Keratinocyte (primary cell): ENCODE measurements at regions not wholly inside any gene's neighbourhood (a gene's known extent, or its start where the extent isn't known, plus 50 kb on each side); places are given as distances from the start of the nearest gene placed in this dataset.

Experiments used
- DNase-seq: peaks from one replicate; pipeline ENCODE4 v3.0.0-alpha.2; 2011; ENCODE audit warnings: low read depth, missing footprints, low spot score
- FAIRE-seq: peaks from 2 replicates; lab custom pipeline; 2011; peaks lifted over from hg19 to GRCh38; lab: Jason Lieb, UNC
- H2AFZ ChIP-seq: 2 replicates; pipeline ENCODE4 v1.6.0; 2012; ENCODE audit warnings: low read length, control low read depth, inconsistent platforms; ENCODE audit not compliant: control insufficient read depth
- H3K27ac ChIP-seq: 2 replicates; pipeline ENCODE4 v1.5.1; 2011; ENCODE audit warnings: low read length; ENCODE audit not compliant: control insufficient read depth, insufficient read depth
- H3K27me3 ChIP-seq: 3 replicates; pipeline ENCODE4 v1.6.0; 2011; ENCODE audit warnings: low read length; ENCODE audit not compliant: control insufficient read depth, insufficient read depth; ENCODE audit errors: extremely low read depth
- H3K36me3 ChIP-seq, 2 experiments: 2 replicates in 1 of 2; 3 replicates in 1 of 2; pipeline ENCODE4 v1.5.1; 2011; ENCODE audit warnings: low read length in 2 of 2, mild to moderate bottlenecking in 1 of 2; ENCODE audit not compliant: control insufficient read depth in 2 of 2, insufficient read depth in 2 of 2; ENCODE audit errors: extremely low read depth in 1 of 2
- H3K4me1 ChIP-seq: 3 replicates; pipeline ENCODE4 v1.5.1; 2011; ENCODE audit warnings: low read length; ENCODE audit not compliant: control insufficient read depth, insufficient read depth; ENCODE audit errors: extremely low read depth
- H3K4me2 ChIP-seq: 3 replicates; pipeline ENCODE4 v1.6.0; 2011; ENCODE audit warnings: low read depth, low read length; ENCODE audit not compliant: control insufficient read depth, insufficient read depth; ENCODE audit errors: extremely low read depth
- H3K4me3 ChIP-seq, 3 experiments: fragments of 200-600 bp in 1 of 3; sonication (generic) in 1 of 3; 2 replicates in 2 of 3; 3 replicates in 1 of 3; pipeline ENCODE4 v1.5.1; 2011 to 2016; ENCODE audit warnings: low read length in 3 of 3, mild to moderate bottlenecking in 3 of 3, control low read depth in 2 of 3, inconsistent platforms in 1 of 3, low read depth in 1 of 3, mixed read lengths in 1 of 3, mixed run types in 1 of 3, moderate library complexity in 1 of 3; ENCODE audit not compliant: control insufficient read depth in 2 of 3, insufficient read depth in 2 of 3; ENCODE audit errors: extremely low read depth in 1 of 3
- H3K79me2 ChIP-seq: 2 replicates; pipeline ENCODE4 v1.6.0; 2012; ENCODE audit warnings: low read length; ENCODE audit not compliant: control insufficient read depth, insufficient read depth
- H3K9ac ChIP-seq: 3 replicates; pipeline ENCODE4 v1.6.0; 2011; ENCODE audit warnings: low read length; ENCODE audit not compliant: control insufficient read depth, insufficient read depth; ENCODE audit errors: extremely low read depth
- H3K9me1 ChIP-seq: 3 replicates; pipeline ENCODE4 v1.6.0; 2011; ENCODE audit warnings: low read length; ENCODE audit not compliant: control insufficient read depth, insufficient read depth; ENCODE audit errors: extremely low read depth
- H3K9me3 ChIP-seq: 2 replicates; pipeline ENCODE4 v1.5.1; 2012; ENCODE audit warnings: low read depth, low read length; ENCODE audit not compliant: control insufficient read depth
- H4K20me1 ChIP-seq: 3 replicates; pipeline ENCODE4 v1.6.0; 2011; ENCODE audit warnings: low read length; ENCODE audit not compliant: control insufficient read depth, insufficient read depth; ENCODE audit errors: extremely low read depth
- EZH2 ChIP-seq: IDR thresholded peaks from one replicate; pipeline ENCODE4 v1.6.1; 2012; ENCODE audit warnings: inconsistent platforms, mild to moderate bottlenecking, low read length, moderate library complexity
- dilution Hi-C: fragments of 300-500 bp; cut with MboI; formaldehyde crosslinking; loops from one replicate; pipeline ENCODE4 v1.7.0; 2020; ENCODE audit warnings: low sequenced_read_pairs; ENCODE audit not compliant: extremely low pct_ligation_motif_present
- TF ChIP-seq, protein P1 (sequence below), 3 experiments: IDR thresholded peaks in 1 of 3; conservative IDR thresholded peaks in 1 of 3; optimal IDR thresholded peaks in 1 of 3; 2 replicates in 2 of 3; 3 replicates in 1 of 3; pipeline versions ENCODE3 to v1.5.1; 2011; ENCODE audit warnings: low read length in 3 of 3, mild to moderate bottlenecking in 3 of 3, moderate library complexity in 2 of 3, control low read depth in 1 of 3, inconsistent platforms in 1 of 3; ENCODE audit not compliant: insufficient read depth in 2 of 3; ENCODE audit errors: extremely low read depth in 1 of 3

DNA sequence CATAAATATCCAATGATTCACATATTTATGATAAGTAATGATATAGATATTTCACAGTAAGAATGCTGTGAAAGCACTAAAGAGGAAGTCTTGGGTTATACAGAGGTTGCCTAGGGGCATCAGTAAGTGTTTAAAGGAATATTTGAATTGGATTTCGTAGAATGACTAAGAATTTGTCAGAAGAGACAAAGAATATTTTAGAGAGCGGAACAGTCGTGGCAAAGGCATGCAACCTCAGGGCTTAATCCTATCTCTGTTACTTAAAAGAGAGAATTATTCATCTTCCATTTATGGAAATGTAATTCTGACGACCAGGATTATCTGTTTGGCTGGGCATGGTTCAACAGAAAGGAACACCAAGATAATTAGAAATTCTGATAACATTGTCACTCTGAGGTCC is 171.9 kb upstream of the NR5A2 start:
- H3K27me3 ChIP-seq: no peaks in the 10 kb centered on the region
- DNase-seq: peak; percentile 72
- H2AFZ ChIP-seq: peak overlapping the region; percentile 44
- H3K9ac ChIP-seq: no peak overlapping the region
- H3K27ac ChIP-seq: peak overlapping the region; percentile 82
- H4K20me1 ChIP-seq: no peaks in the 10 kb centered on the region
- peaks cover 42% of the 10 kb centered on the region for H3K4me1 ChIP-seq
- no peaks in the 10 kb centered on the region for H3K9me1 ChIP-seq
- dilution Hi-C loops: no loop called here
- H3K4me3 ChIP-seq: peak overlapping the region in 1 of 3 experiments; percentile 22
- TF ChIP-seq EZH2: no peak
- TF ChIP-seq, protein P1, sequence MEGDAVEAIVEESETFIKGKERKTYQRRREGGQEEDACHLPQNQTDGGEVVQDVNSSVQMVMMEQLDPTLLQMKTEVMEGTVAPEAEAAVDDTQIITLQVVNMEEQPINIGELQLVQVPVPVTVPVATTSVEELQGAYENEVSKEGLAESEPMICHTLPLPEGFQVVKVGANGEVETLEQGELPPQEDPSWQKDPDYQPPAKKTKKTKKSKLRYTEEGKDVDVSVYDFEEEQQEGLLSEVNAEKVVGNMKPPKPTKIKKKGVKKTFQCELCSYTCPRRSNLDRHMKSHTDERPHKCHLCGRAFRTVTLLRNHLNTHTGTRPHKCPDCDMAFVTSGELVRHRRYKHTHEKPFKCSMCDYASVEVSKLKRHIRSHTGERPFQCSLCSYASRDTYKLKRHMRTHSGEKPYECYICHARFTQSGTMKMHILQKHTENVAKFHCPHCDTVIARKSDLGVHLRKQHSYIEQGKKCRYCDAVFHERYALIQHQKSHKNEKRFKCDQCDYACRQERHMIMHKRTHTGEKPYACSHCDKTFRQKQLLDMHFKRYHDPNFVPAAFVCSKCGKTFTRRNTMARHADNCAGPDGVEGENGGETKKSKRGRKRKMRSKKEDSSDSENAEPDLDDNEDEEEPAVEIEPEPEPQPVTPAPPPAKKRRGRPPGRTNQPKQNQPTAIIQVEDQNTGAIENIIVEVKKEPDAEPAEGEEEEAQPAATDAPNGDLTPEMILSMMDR (optimal IDR thresholded peaks at IDR 0.05 in 1 of 3, IDR thresholded peaks at IDR 0.05 in 1 of 3, conservative IDR thresholded peaks at IDR 0.05 in 1 of 3; ENCODE audit: extremely low read depth in 1 of 3, insufficient read depth in 2 of 3, low read length in 3 of 3): no peak
- FAIRE-seq: peak; percentile 60
- no peaks in the 10 kb centered on the region for H3K36me3 ChIP-seq
- no peaks in the 10 kb centered on the region for H3K79me2 ChIP-seq
- H3K4me2 ChIP-seq: peak overlapping the region; percentile 71
- no peaks in the 10 kb centered on the region for H3K9me3 ChIP-seq

DNA sequence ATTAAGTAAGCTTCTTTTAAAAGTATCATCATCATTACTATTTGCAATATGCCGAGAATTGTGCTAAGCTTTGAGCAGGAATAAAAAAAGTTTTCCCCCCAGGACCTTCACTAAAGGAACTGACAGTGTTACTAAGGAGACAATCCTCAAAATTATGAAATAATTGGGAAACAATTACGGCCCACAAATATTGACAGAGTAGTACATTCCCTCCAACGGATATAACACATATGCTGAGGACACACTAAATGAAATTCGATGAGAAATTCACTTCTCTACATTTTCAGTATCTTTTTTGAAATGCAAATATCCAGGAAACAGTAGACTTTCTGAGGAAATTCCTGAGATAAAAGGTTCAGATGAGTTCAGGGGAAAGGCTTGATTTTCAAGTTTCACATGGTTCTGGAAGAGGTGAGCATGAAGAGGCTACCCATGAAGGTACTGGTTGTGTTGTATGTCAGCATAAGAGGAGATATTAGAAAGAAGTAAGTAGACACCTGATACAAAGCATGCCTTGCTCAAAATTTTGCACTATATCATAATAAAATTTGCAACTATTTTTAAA is 171.2 kb upstream of the NR5A2 start:
- Histone ChIP-seq H3K79me2 (no peaks in the 10 kb centered on the region), H3K4me2 (peak overlapping the region; percentile 71), H3K36me3 (no peaks in the 10 kb centered on the region), H3K9ac (no peak overlapping the region), H3K9me1 (no peaks in the 10 kb centered on the region), H3K4me1 (peaks cover 45% of the 10 kb centered on the region), H3K9me3 (no peaks in the 10 kb centered on the region), H3K27ac (peak overlapping the region; percentile 82), H4K20me1 (no peaks in the 10 kb centered on the region), H3K4me3 (no peak overlapping the region), H2AFZ (peak overlapping the region; percentile 44), H3K27me3 (no peaks in the 10 kb centered on the region)
- TF ChIP-seq, protein P1 (optimal IDR thresholded peaks at IDR 0.05 in 1 of 3, IDR thresholded peaks at IDR 0.05 in 1 of 3, conservative IDR thresholded peaks at IDR 0.05 in 1 of 3; ENCODE audit: extremely low read depth in 1 of 3, insufficient read depth in 2 of 3, low read length in 3 of 3): no peak
- no peak for TF ChIP-seq EZH2
- dilution Hi-C loops: no loop called here
- DNase-seq (no peak), FAIRE-seq (no peak)
